Panc1 (cell line): ENCODE measurements at regions not wholly inside any gene's neighbourhood (a gene's known extent, or its start where the extent isn't known, plus 50 kb on each side); places are given as distances from the start of the nearest gene placed in this dataset.

Experiments used
- POLR2AphosphoS5 ChIP-seq: IDR thresholded peaks from 2 replicates; pipeline ENCODE4 v1.6.1; 2012; ENCODE audit warnings: mild to moderate bottlenecking, low read depth, low read length, moderate library complexity
- SIN3A ChIP-seq: IDR thresholded peaks from 2 replicates; pipeline ENCODE4 v1.6.1; 2012; ENCODE audit warnings: low read depth, mild to moderate bottlenecking, low read length, moderate library complexity, borderline replicate concordance; ENCODE audit not compliant: insufficient read depth
- TCF7L2 ChIP-seq: IDR thresholded peaks from 2 replicates; pipeline ENCODE4 v1.6.1; 2011; ENCODE audit warnings: mild to moderate bottlenecking, low read depth, low read length, inconsistent platforms
- TF ChIP-seq, protein P1 (sequence below): fragments of 450-650 bp; IDR thresholded peaks from 2 replicates; pipeline ENCODE4 v1.5.1; 2017; ENCODE audit warnings: mild to moderate bottlenecking

GRCh38 chr18:67081482-67082211 is 434.9 kb downstream of the DSEL start:
- TF ChIP-seq, protein P1, sequence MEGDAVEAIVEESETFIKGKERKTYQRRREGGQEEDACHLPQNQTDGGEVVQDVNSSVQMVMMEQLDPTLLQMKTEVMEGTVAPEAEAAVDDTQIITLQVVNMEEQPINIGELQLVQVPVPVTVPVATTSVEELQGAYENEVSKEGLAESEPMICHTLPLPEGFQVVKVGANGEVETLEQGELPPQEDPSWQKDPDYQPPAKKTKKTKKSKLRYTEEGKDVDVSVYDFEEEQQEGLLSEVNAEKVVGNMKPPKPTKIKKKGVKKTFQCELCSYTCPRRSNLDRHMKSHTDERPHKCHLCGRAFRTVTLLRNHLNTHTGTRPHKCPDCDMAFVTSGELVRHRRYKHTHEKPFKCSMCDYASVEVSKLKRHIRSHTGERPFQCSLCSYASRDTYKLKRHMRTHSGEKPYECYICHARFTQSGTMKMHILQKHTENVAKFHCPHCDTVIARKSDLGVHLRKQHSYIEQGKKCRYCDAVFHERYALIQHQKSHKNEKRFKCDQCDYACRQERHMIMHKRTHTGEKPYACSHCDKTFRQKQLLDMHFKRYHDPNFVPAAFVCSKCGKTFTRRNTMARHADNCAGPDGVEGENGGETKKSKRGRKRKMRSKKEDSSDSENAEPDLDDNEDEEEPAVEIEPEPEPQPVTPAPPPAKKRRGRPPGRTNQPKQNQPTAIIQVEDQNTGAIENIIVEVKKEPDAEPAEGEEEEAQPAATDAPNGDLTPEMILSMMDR: no peak
- no peak for TF ChIP-seq POLR2AphosphoS5
- TF ChIP-seq TCF7L2: no peak
- no peak for TF ChIP-seq SIN3A
